ENCODE measurements at regions not wholly inside any gene's neighbourhood (a gene's known extent, or its start where the extent isn't known, plus 50 kb on each side); places are given as distances from the start of the nearest gene placed in this dataset.
"Not testable (repeated sequence)": the region's sequence is repeated elsewhere in the genome, so short reads cannot be mapped to it uniquely, and the experiment has no call there.

DNA sequence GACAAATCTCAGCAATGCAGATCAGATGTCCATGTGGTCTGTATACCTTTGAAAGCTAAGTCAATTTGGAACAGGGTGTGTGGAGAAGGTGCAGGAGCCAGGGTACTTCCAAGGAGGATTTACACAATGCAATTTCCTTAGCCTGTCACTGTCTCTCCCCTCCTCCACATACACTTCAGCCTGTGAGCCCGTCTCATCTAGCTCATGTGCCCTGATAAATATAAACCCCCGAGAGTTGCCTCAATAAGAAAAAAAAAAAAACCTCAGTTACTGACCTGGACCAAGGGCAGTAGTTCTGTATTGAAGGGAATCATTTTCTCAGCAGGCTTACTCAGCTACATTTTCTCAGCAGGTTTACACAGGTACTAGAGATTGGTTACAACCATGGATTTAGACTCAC, 132.1 kb upstream of the PELI2 start:
- intact Hi-C loops (cut with DNase I), result no loop called here
- no peak for DNase-seq

DNA sequence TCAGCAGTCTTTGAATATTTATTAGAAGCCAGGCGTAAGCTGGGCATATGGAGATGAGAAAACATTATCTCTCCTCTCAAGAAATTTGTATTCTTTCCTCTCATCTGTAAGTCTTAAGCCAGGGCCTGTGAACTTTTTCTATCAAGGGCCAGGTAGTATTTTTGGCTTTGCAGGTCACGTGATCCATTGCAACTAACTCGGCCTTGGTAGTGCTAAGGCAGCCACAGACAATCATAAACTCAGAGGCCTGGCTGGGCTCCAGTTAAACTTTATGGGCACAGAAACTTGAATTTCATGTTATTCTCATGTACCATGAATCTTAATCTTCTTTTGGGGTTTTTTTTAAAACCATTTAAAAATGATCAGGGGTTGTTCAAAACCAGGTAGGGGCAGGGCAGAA, 117.4 kb upstream of the PELI2 start:
- intact Hi-C loops (cut with DNase I), result no loop called here
- no peak for DNase-seq

GRCh38 chr14:56002342-56002741, 115.9 kb upstream of the PELI2 start:
- no peak for DNase-seq
- intact Hi-C loops (cut with DNase I), result no loop called here

DNA sequence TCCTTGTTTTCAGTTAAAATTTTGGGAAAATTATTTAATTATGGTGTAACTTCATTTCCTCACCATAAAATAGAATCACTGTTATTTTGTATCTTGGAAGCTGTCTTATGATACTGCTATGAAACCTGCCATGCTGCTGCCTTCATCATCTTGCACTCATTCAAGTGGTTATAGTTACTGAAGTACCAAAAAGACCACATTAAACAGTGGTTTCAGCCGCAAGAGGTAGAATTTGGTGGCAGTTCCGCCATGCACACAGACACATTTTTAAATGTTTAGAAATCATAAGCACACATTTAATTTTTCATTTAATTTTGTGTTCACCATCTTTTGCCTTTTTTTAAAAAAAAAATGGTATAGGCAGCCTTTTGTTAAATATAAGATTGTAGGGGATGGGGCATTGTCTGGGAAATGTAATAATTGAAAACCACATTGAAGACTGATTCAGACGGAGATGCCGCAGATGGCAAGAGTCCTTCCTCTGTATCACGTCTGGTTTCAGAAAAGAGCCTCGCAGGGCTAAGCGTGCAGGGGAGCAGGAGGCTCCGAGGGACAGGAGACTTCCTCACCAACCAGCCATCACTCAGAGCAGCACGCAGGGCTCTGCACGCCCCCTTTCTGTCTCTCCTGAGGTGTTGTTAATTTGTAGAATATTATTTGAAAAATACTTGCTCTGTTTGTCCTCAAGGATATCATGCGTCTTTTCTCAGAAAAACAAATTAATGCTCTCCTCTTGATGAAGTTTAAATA, 115.2 kb upstream of the PELI2 start:
- no peak for DNase-seq
- intact Hi-C loops (cut with DNase I), result no loop called here

GRCh38 chr14:56004323-56004722, 113.9 kb upstream of the PELI2 start:
- intact Hi-C loops (cut with DNase I), result no loop called here
- DNase-seq, result no peak

- DNase-seq, result peak in 13 of 42 donors; percentile 4 to 53 (median 18)
- intact Hi-C loops (cut with DNase I), result no loop called here
Measured at GRCh38 chr14:56004786-56005185, 113.4 kb upstream of the PELI2 start.

- intact Hi-C loops (cut with DNase I), result no loop called here
- DNase-seq, result no peak
Measured at GRCh38 chr14:56005191-56006053, 112.8 kb upstream of the PELI2 start.

GRCh38 chr14:56007491-56007890, 110.7 kb upstream of the PELI2 start:
- DNase-seq; intact Hi-C loops (cut with DNase I): not testable (repeated sequence)

- intact Hi-C loops (cut with DNase I), result no loop called here
- no peak for DNase-seq
Measured at GRCh38 chr14:56008150-56008549, 110.1 kb upstream of the PELI2 start.

GRCh38 chr14:56008661-56009060, 109.5 kb upstream of the PELI2 start:
- intact Hi-C loops (cut with DNase I); DNase-seq: not testable (repeated sequence)

DNA sequence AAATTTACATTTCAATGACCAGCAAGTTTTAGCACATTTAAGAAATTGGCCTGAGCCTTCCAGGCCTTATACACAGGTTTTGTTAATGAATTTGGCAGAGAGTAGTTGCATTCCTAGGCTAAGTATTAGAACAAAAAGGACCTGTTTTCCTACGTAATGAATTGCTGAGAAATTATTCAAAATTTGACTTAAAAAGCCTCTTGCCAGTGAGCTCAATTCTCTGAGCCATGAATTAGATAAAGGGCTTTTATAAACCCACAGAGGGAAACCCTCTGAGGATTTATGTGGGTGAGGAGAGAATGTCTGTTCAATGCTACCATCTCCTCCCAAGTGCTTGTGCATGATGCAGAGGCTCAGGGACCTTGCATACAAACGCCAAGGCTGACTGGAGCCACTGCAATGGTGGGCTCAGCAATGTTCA, 94.5 kb upstream of the PELI2 start:
- intact Hi-C loops (cut with DNase I), result no loop called here
- DNase-seq, result peak in 1 of 42 donors; percentile 2

DNA sequence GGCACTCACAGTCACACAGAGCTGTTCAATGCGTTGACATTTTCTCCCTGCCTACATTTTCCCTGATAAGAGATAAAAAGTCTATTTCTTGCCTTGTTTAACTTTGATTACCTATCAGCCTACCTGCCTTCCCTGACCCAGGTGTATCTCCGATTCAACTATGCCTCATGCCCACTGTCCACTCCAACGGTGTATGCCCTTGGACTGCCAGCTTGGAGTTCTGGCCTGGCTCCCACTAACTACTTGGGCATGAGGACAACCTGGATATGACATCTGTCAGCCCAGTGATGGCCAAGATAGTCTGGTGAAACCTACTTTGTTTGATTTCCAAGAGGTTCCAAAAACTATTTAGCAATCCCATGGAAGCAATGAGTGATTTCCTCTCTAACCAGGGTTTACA, 93.0 kb upstream of the PELI2 start:
- intact Hi-C loops (cut with DNase I), result no loop called here
- no peak for DNase-seq

DNA sequence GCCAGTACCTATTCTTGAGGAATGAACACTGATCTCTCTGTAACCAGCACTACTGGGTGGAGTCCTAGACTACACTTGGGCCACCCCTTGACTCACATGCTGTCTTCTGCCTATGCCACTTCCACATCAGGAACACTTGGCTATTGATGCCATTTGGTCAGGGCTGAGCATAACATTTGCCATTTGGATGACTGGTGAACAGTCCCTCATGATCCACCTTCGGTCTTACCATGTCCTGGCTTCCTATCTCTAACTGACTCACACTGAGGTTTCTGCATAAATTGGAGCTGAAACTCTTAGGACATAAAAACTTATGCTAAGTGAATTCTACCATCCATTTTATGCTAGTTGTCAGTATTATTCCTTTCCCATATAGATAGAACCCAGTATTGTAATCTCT, 91.7 kb upstream of the PELI2 start:
- DNase-seq, result no peak
- intact Hi-C loops (cut with DNase I), result no loop called here

DNA sequence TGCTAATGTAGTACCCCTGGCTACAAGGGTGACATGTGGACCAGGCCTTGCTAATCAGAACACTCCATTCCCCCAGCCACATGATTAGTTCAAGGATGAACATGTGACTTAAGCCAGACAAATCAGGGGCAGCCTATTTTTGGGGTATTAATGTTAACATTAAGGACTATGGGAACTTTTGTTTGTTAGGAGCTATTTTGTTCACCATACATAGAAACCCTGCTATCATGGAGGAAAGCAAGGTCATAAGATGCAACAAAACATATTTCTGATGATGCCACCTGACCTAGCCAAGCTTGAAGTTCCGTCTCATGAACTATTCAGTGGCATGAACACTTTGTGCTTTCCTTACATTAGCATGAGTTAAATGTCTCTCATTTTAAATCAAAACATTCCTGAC, 90.8 kb upstream of the PELI2 start:
- no peak for DNase-seq
- intact Hi-C loops (cut with DNase I), result no loop called here

DNA sequence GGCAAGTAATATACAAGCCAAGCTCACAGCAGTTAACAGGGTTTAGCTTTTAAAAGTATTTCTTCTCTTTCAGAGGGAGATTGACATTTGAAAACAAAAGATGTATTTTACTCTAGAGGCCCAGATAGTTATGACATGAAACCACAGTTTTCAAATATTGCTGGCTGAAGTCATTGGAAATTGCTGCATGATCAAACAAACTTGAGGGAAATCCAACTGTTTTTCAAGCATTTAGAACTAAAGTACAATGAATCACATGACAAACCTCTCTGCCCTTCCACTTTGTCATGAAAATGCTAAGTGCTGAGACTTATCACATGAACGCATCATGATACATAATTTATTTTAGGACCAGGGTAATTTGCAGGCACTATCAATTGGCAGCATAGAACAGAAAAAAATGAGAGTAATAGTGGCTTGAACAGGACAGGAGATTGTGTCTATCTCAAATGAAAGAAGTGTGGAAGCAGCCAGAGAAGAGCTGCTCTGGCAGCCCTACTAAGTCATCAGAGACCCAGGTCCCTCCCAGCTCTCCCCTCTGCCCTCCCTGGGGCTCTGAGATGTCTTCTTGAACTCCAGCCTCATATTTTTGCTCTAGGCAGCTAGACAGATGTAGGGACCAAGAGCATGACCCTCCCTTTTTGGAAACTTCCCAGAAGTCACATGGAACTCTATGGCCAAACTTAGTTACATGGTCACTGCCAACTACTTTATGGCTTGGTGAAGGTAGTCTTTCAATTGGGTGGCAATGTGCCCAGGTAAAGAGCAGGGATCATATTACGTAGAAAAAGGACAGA, 90.1 kb upstream of the PELI2 start:
- no peak for DNase-seq
- intact Hi-C loops (cut with DNase I), result no loop called here

GRCh38 chr14:56036353-56036752, 81.9 kb upstream of the PELI2 start:
- intact Hi-C loops (cut with DNase I), result no loop called here
- DNase-seq, result no peak

DNA sequence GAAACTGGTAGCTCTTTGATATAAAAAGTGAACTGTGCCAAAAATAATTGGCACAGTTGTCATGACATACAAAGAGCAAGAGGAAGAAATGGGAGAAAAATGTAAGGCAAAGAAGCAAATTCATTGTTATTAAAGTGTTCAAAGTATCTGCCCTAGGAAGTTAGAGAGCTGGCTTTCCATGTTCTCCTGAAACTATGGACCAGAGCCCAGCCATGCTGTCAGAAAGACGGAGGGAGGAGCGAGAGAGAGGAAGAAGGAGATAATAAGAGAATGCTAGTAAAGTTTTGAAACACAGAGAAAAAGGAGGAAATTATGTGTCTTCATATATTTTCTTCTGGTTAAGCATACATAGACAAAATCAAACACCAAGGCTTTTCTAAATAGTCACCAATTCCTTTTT, 78.1 kb upstream of the PELI2 start:
- no peak for DNase-seq
- intact Hi-C loops (cut with DNase I), result no loop called here

GRCh38 chr14:56044196-56044595, 74.0 kb upstream of the PELI2 start:
- intact Hi-C loops (cut with DNase I), result no loop called here
- no peak for DNase-seq

DNA sequence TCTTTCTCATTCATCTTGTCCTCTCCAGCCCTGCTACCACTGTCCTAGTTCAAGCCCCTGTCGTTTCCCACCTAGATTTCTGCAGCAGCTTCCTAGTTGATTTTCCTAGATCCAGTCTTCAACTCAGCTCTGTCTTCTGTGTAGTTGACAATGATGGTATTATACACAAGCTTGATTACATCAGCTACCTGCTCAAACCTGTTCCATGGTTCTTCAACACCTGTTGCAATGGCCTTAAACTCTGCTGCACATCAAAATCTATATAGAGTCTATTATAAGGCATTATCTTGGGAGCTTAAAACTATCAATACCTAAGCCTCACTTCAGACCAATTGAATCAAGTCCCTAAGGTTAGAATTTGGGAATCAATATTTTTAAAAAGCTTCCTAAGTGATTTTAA, 71.7 kb upstream of the PELI2 start:
- DNase-seq, result no peak
- intact Hi-C loops (cut with DNase I), result no loop called here

DNA sequence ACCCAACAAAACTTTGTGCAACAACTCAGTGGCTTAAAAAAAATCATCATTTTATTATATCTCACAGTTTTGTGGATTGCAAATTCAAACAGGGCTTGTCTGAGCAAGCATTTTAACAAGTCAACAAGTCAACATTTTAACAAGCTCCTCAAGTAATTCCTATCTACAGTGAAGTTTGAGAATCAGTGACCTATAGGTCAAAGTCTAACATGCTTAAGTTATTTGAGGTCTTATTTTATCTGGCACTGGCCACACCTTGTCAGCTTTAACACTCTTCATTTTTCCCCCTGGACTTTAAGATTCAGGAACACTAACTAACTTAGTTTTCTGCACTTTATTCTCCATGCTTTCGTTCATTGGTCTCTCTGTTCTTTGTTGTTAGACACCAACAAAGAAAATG, 71.2 kb upstream of the PELI2 start:
- DNase-seq, result no peak

More for the DNA sequence above, 71.2 kb upstream of the PELI2 start:
- intact Hi-C loops (cut with DNase I), result no loop called here

All from head of caudate nucleus (tissue), 42 donors.